H1 (cell line): ENCODE measurements at regions not wholly inside any gene's neighbourhood (a gene's known extent, or its start where the extent isn't known, plus 50 kb on each side); places are given as distances from the start of the nearest gene placed in this dataset.

Source experiments
- CTBP2 ChIP-seq: IDR thresholded peaks from 2 replicates; pipeline ENCODE4 v1.7.0; 2011; ENCODE audit warnings: borderline replicate concordance, mild to moderate bottlenecking, moderate library complexity, mixed read lengths, low read length; ENCODE audit not compliant: insufficient read depth, insufficient read length
- RAD21 ChIP-seq, 2 experiments: IDR thresholded peaks in 1 of 2; conservative IDR thresholded peaks in 1 of 2; 2 replicates each; pipeline ENCODE4 v1.6.1; 2011; ENCODE audit warnings: low read depth in 2 of 2, low read length in 2 of 2, improper control_type of control experiment in 1 of 2, inconsistent platforms in 1 of 2, mild to moderate bottlenecking in 1 of 2, moderate library complexity in 1 of 2
- RFX5 ChIP-seq: IDR thresholded peaks from 2 replicates; pipeline ENCODE4 v1.6.1; 2011; ENCODE audit warnings: low read depth, low read length, improper control_type of control experiment, borderline replicate concordance

- TF ChIP-seq RFX5 (no peak), RAD21 (IDR thresholded peaks at IDR 0.05 in 1 of 2, conservative IDR thresholded peaks at IDR 0.05 in 1 of 2; ENCODE audit: low read depth in 2 of 2, low read length in 2 of 2) (no peak), CTBP2 (no peak)
Observed at GRCh38 chr13:91020461-91021034, 326.9 kb upstream of the MIR17HG start (continued).
